CD14-positive monocyte (primary cell): ENCODE measurements at regions not wholly inside any gene's neighbourhood (a gene's known extent, or its start where the extent isn't known, plus 50 kb on each side); places are given as distances from the start of the nearest gene placed in this dataset.

ENCODE experiments used
- DNase-seq, 3 donors: peaks; one replicate each; pipeline ENCODE4 v3.0.0-alpha.2; 2011 to 2022
- H2AFZ ChIP-seq: 2 replicates; pipeline ENCODE4 v1.6.0; 2012; ENCODE audit warnings: mild to moderate bottlenecking, low read depth, low read length, inconsistent platforms; ENCODE audit not compliant: insufficient read depth, poor library complexity, severe bottlenecking
- H3K27ac ChIP-seq, 2 donors: 1 replicate in 1 of 2; 2 replicates in 1 of 2; pipeline ENCODE4 v1.5.1; 2012 to 2013; ENCODE audit warnings: low read length in 2 of 2, control low read depth in 1 of 2, inconsistent platforms in 1 of 2, low read depth in 1 of 2, mild to moderate bottlenecking in 1 of 2
- H3K27me3 ChIP-seq, 2 donors: one replicate each; pipeline versions ENCODE4 v1.6.0 to v1.6.1; 2011 to 2013; ENCODE audit warnings: low read length in 2 of 2; ENCODE audit not compliant: control insufficient read depth in 2 of 2, insufficient read depth in 2 of 2
- H3K36me3 ChIP-seq, 2 donors: replicated peaks in 1 of 2; 1 replicate in 1 of 2; 2 replicates in 1 of 2; pipeline versions ENCODE4 v1.5.1 to v1.6.1; 2012 to 2013; ENCODE audit warnings: low read length in 2 of 2, control low read depth in 1 of 2, inconsistent platforms in 1 of 2, mild to moderate bottlenecking in 1 of 2; ENCODE audit not compliant: insufficient read depth in 2 of 2, control insufficient read depth in 1 of 2
- H3K4me1 ChIP-seq, 2 donors: 1 replicate in 1 of 2; 2 replicates in 1 of 2; pipeline versions ENCODE4 v1.5.1 to v1.6.1; 2012 to 2013; ENCODE audit warnings: low read length in 2 of 2, control low read depth in 1 of 2, inconsistent platforms in 1 of 2, mild to moderate bottlenecking in 1 of 2, moderate library complexity in 1 of 2; ENCODE audit not compliant: insufficient read depth in 2 of 2, control insufficient read depth in 1 of 2
- H3K4me2 ChIP-seq: replicated peaks from 2 replicates; pipeline ENCODE3; 2012; ENCODE audit warnings: low read length, moderate library complexity, mild to moderate bottlenecking; ENCODE audit not compliant: poor library complexity, severe bottlenecking; ENCODE audit errors: extremely low read depth
- H3K4me3 ChIP-seq, 3 experiments: fragments of 200-600 bp in 1 of 3; sonication (generic) in 1 of 3; replicated peaks in 1 of 3; 1 replicate in 2 of 3; 2 replicates in 1 of 3; pipeline ENCODE4 v1.5.1; 2011 to 2013; ENCODE audit warnings: low read length in 3 of 3, mild to moderate bottlenecking in 3 of 3, control low read depth in 2 of 3, low read depth in 2 of 3, inconsistent platforms in 1 of 3, moderate library complexity in 1 of 3
- H3K79me2 ChIP-seq: 2 replicates; pipeline ENCODE4 v1.6.0; 2012; ENCODE audit warnings: mild to moderate bottlenecking, control low read depth, inconsistent platforms, low read length, moderate library complexity; ENCODE audit not compliant: insufficient read depth
- H3K9ac ChIP-seq: 2 replicates; pipeline ENCODE4 v1.6.0; 2017; ENCODE audit warnings: low read length, mild to moderate bottlenecking; ENCODE audit not compliant: insufficient read depth, poor library complexity, severe bottlenecking
- H3K9me3 ChIP-seq, 2 donors: replicated peaks in 1 of 2; 1 replicate in 1 of 2; 2 replicates in 1 of 2; pipeline versions ENCODE4 v1.5.1 to v1.6.1; 2012 to 2013; ENCODE audit warnings: low read length in 2 of 2, control low read depth in 1 of 2; ENCODE audit not compliant: control insufficient read depth in 1 of 2, insufficient read depth in 1 of 2
- H4K20me1 ChIP-seq: 2 replicates; pipeline ENCODE4 v1.6.0; 2012; ENCODE audit warnings: mild to moderate bottlenecking, low read length, control low read depth, moderate library complexity; ENCODE audit not compliant: insufficient read depth
- H3K27ac Mint-ChIP-seq, 7 donors: one replicate each; pipeline ENCODE4 v1.8.0; 2020; ENCODE audit warnings: mild to moderate bottlenecking in 7 of 7, mixed read lengths in 7 of 7, moderate library complexity in 6 of 7, inconsistent platforms in 2 of 7
- H3K27me3 Mint-ChIP-seq, 3 donors: one replicate each; pipeline ENCODE4 v1.8.0; 2021 to 2022; ENCODE audit warnings: low read depth in 3 of 3, mild to moderate bottlenecking in 3 of 3, mixed read lengths in 3 of 3, moderate library complexity in 3 of 3, inconsistent platforms in 1 of 3
- H3K36me3 Mint-ChIP-seq, 2 donors: one replicate each; pipeline ENCODE4 v1.8.0; 2020; ENCODE audit warnings: mixed read lengths in 2 of 2, inconsistent platforms in 1 of 2, mild to moderate bottlenecking in 1 of 2
- H3K4me1 Mint-ChIP-seq: one replicate; pipeline ENCODE4 v1.8.0; 2020; ENCODE audit warnings: mild to moderate bottlenecking, mixed read lengths
- H3K4me3 Mint-ChIP-seq, 2 donors: one replicate each; pipeline ENCODE4 v1.8.0; 2020; ENCODE audit warnings: mild to moderate bottlenecking in 2 of 2, mixed read lengths in 2 of 2, moderate library complexity in 1 of 2
- H3K9me3 Mint-ChIP-seq, 7 donors: one replicate each; pipeline ENCODE4 v1.8.0; 2020 to 2022; ENCODE audit warnings: mixed read lengths in 7 of 7, mild to moderate bottlenecking in 6 of 7, moderate library complexity in 6 of 7, inconsistent platforms in 2 of 7
- CTCF ChIP-seq: fragments of 200-600 bp; IDR thresholded peaks from one replicate; pipeline ENCODE4 v1.8.0; 2022; ENCODE audit warnings: antibody characterized with exemption, mild to moderate bottlenecking
- WGBS: methylation state at CpG from one replicate; pipeline ENCODE4 v1.1.5; 2013; ENCODE audit warnings: missing lambda C conversion rate; ENCODE audit not compliant: insufficient coverage; 5-methylcytosine and 5-hydroxymethylcytosine counted together
- intact Hi-C, 2 donors: fragments of 100-400 bp; cut with micrococcal nuclease; formaldehyde crosslinking; loops; one replicate each; pipeline versions ENCODE4 v1.15.0 to v1.15.1; 2023

GRCh38 chr19:27796073-27796472 lies 1416.9 kb downstream of the UQCRFS1 start:
- H3K9me3 Mint-ChIP-seq = peaks cover 0 to 5% (median 1%) of the 10 kb centered on the region in 7 donors
- no peak for DNase-seq
- H3K36me3 ChIP-seq = peaks cover 11 to 12% of the 10 kb centered on the region in 2 donors
- intact Hi-C loops = loop anchor here in 1 of 2 donors (10.0 kb wide), 1 partner anchor 1809 kb away; the partner anchor contains the start of gene POP4
- H3K79me2 ChIP-seq = peaks cover 61% of the 10 kb centered on the region
- peaks cover 19% of the 10 kb centered on the region for H4K20me1 ChIP-seq
- H3K9ac ChIP-seq = no peak overlapping the region
- no peak overlapping the region for H3K27ac Mint-ChIP-seq
- peaks cover 0 to 3% (median 0%) of the 10 kb centered on the region in 3 donors for H3K27me3 Mint-ChIP-seq
- no peak overlapping the region for H2AFZ ChIP-seq
- H3K9me3 ChIP-seq = no peaks in the 10 kb centered on the region
- H3K27ac ChIP-seq = peak overlapping the region in 1 of 2 donors; percentile 93
- peaks cover 24 to 35% of the 10 kb centered on the region in 2 donors for H3K4me1 ChIP-seq
- no peak overlapping the region for H3K4me3 Mint-ChIP-seq
- no peak for TF ChIP-seq CTCF
- H3K4me1 Mint-ChIP-seq = peaks cover 29% of the 10 kb centered on the region
- H3K27me3 ChIP-seq = no peaks in the 10 kb centered on the region
- WGBS = no CpG with 5 or more reads among the region's 2 CpGs
- H3K4me3 ChIP-seq = no peak overlapping the region
- no peak overlapping the region for H3K4me2 ChIP-seq
- H3K36me3 Mint-ChIP-seq = peaks cover 22 to 39% of the 10 kb centered on the region in 2 donors

GRCh38 chr19:27795369-27795768 lies 1417.6 kb downstream of the UQCRFS1 start:
- H3K4me3 Mint-ChIP-seq = no peak overlapping the region

More at GRCh38 chr19:27795369-27795768, 1417.6 kb downstream of the UQCRFS1 start:
- Histone ChIP-seq H3K4me1 (peaks cover 24 to 35% of the 10 kb centered on the region in 2 donors), H4K20me1 (peaks cover 19% of the 10 kb centered on the region), H3K27me3 (no peaks in the 10 kb centered on the region), H2AFZ (no peak overlapping the region), H3K9ac (no peak overlapping the region), H3K79me2 (peaks cover 68% of the 10 kb centered on the region), H3K27ac (peak overlapping the region in 1 of 2 donors; percentile 93), H3K4me2 (no peak overlapping the region), H3K4me3 (no peak overlapping the region), H3K9me3 (no peaks in the 10 kb centered on the region), H3K36me3 (peaks cover 9 to 12% of the 10 kb centered on the region in 2 donors)
- Mint-ChIP-seq H3K36me3 (peaks cover 18 to 34% of the 10 kb centered on the region in 2 donors), H3K4me1 (peaks cover 29% of the 10 kb centered on the region), H3K27ac (peak overlapping the region in 1 of 7 donors; percentile 24), H3K9me3 (peaks cover 0 to 5% (median 0%) of the 10 kb centered on the region in 7 donors), H3K27me3 (peaks cover 0 to 3% (median 0%) of the 10 kb centered on the region in 3 donors)
- no peak for DNase-seq
- intact Hi-C loops = loop anchor here in 1 of 2 donors (10.0 kb wide), 1 partner anchor 1809 kb away; the partner anchor contains the start of gene POP4
- whole genome bisulfite sequencing = 100% methylated on average over 2 of the region's 2 CpGs
- no peak for TF ChIP-seq CTCF
